HEK293 (cell line): ENCODE measurements at regions not wholly inside any gene's neighbourhood (a gene's known extent, or its start where the extent isn't known, plus 50 kb on each side); places are given as distances from the start of the nearest gene placed in this dataset.

ENCODE experiments used
- CTCF ChIA-PET: fragments of 350-600 bp; formaldehyde crosslinking; extraction: SDS; loops from one replicate; lab custom pipeline; 2021; ENCODE audit warnings: antibody characterized with exemption; lab: Yijun Ruan, JAX
- POLR2A ChIA-PET: fragments of 300-600 bp; formaldehyde crosslinking; extraction: SDS; loops from one replicate; lab custom pipeline; 2020; ENCODE audit warnings: antibody characterized with exemption, inconsistent platforms; lab: Yijun Ruan, JAX
- H3K27ac ChIP-seq: fragments of 200-500 bp; sonication (Bioruptor generic); 2 replicates; pipeline ENCODE4 v1.5.1; 2014; ENCODE audit warnings: low read depth, low read length, control low read depth, inconsistent platforms; ENCODE audit errors: extremely low read depth
- H3K36me3 ChIP-seq, 2 experiments: fragments of 200-500 bp in 1 of 2; sonication (Bioruptor generic) in 1 of 2; 1 replicate in 1 of 2; 2 replicates in 1 of 2; pipeline ENCODE4 v1.5.1; 2014 to 2017; ENCODE audit warnings: inconsistent platforms in 2 of 2, low read length in 2 of 2; ENCODE audit not compliant: control insufficient read depth in 2 of 2, insufficient read depth in 1 of 2
- H3K4me1 ChIP-seq: fragments of 200-500 bp; sonication (Bioruptor generic); 2 replicates; pipeline ENCODE4 v1.5.1; 2014; ENCODE audit warnings: mild to moderate bottlenecking, low read length, inconsistent platforms; ENCODE audit not compliant: control insufficient read depth, insufficient read depth
- H3K4me3 ChIP-seq: 2 replicates; pipeline ENCODE4 v1.5.1; 2011; ENCODE audit warnings: low read depth, mild to moderate bottlenecking, control low read depth, low read length, moderate library complexity
- H3K9me3 ChIP-seq: fragments of 200-500 bp; sonication (Bioruptor generic); 2 replicates; pipeline ENCODE4 v1.5.1; 2014; ENCODE audit warnings: low read depth, low read length, inconsistent platforms; ENCODE audit not compliant: control insufficient read depth, insufficient read depth
- BCL11B ChIP-seq: fragments of 450-650 bp; formaldehyde crosslinking; IDR thresholded peaks from 2 replicates; pipeline ENCODE4 v1.5.1; 2016; ENCODE audit warnings: low read depth, missing biosample characterization, missing genetic modification characterization
- GLI4 ChIP-seq: fragments of 450-650 bp; formaldehyde crosslinking; IDR thresholded peaks from 2 replicates; pipeline ENCODE4 v1.5.1; 2016; ENCODE audit warnings: missing biosample characterization, missing genetic modification characterization
- KLF16 ChIP-seq: fragments of 450-650 bp; formaldehyde crosslinking; IDR thresholded peaks from 2 replicates; pipeline ENCODE4 v1.5.1; 2017; ENCODE audit warnings: missing biosample characterization, missing genetic modification characterization
- KLF8 ChIP-seq: fragments of 450-650 bp; formaldehyde crosslinking; IDR thresholded peaks from 2 replicates; pipeline ENCODE4 v1.5.1; 2016; ENCODE audit warnings: missing biosample characterization, missing genetic modification characterization
- SALL2 ChIP-seq: fragments of 450-650 bp; formaldehyde crosslinking; IDR thresholded peaks from 2 replicates; pipeline ENCODE4 v1.5.0; 2017; ENCODE audit warnings: missing biosample characterization, mild to moderate bottlenecking, missing genetic modification characterization, borderline replicate concordance
- SETDB1 ChIP-seq: IDR thresholded peaks from one replicate; pipeline ENCODE4 v1.6.1; 2017; ENCODE audit warnings: mild to moderate bottlenecking, low read length, moderate library complexity, mixed read lengths; ENCODE audit not compliant: insufficient read length
- WT1 ChIP-seq: fragments of 450-650 bp; formaldehyde crosslinking; IDR thresholded peaks from 2 replicates; pipeline ENCODE4 v1.5.1; 2016; ENCODE audit warnings: missing biosample characterization, missing genetic modification characterization
- YY1 ChIP-seq: fragments of 450-650 bp; formaldehyde crosslinking; IDR thresholded peaks from 2 replicates; pipeline ENCODE4 v1.5.1; 2018; ENCODE audit warnings: missing biosample characterization, missing genetic modification characterization
- ZBTB48 ChIP-seq: fragments of 450-650 bp; formaldehyde crosslinking; IDR thresholded peaks from 2 replicates; pipeline ENCODE4 v1.5.1; 2016; ENCODE audit warnings: missing biosample characterization, missing genetic modification characterization
- ZBTB8A ChIP-seq: fragments of 450-650 bp; formaldehyde crosslinking; IDR thresholded peaks from 2 replicates; pipeline ENCODE4 v1.5.1; 2016; ENCODE audit warnings: missing biosample characterization, missing genetic modification characterization
- ZFP37 ChIP-seq: fragments of 450-650 bp; formaldehyde crosslinking; IDR thresholded peaks from 2 replicates; pipeline ENCODE4 v1.5.1; 2016; ENCODE audit warnings: missing biosample characterization, missing genetic modification characterization
- ZNF169 ChIP-seq: fragments of 450-650 bp; formaldehyde crosslinking; IDR thresholded peaks from 2 replicates; pipeline ENCODE4 v1.5.1; 2016; ENCODE audit warnings: missing biosample characterization, missing genetic modification characterization
- ZNF175 ChIP-seq: fragments of 450-650 bp; formaldehyde crosslinking; IDR thresholded peaks from 2 replicates; pipeline ENCODE4 v1.5.1; 2016; ENCODE audit warnings: missing biosample characterization, missing genetic modification characterization
- ZNF416 ChIP-seq: fragments of 450-650 bp; formaldehyde crosslinking; IDR thresholded peaks from 2 replicates; pipeline ENCODE4 v1.5.1; 2016; ENCODE audit warnings: missing biosample characterization, missing genetic modification characterization
- ZNF426 ChIP-seq: fragments of 450-650 bp; formaldehyde crosslinking; IDR thresholded peaks from 2 replicates; pipeline ENCODE4 v1.5.1; 2017; ENCODE audit warnings: missing biosample characterization, missing genetic modification characterization, mild to moderate bottlenecking, inconsistent platforms, moderate library complexity
- ZNF513 ChIP-seq: fragments of 450-650 bp; IDR thresholded peaks from 2 replicates; pipeline ENCODE4 v1.5.1; 2018; ENCODE audit warnings: missing biosample characterization, missing genetic modification characterization
- ZNF521 ChIP-seq: fragments of 450-650 bp; formaldehyde crosslinking; IDR thresholded peaks from 2 replicates; pipeline ENCODE4 v1.5.1; 2017; ENCODE audit warnings: missing biosample characterization, mild to moderate bottlenecking, missing genetic modification characterization
- ZNF544 ChIP-seq: fragments of 450-650 bp; formaldehyde crosslinking; IDR thresholded peaks from 2 replicates; pipeline ENCODE4 v1.5.0; 2017; ENCODE audit warnings: missing biosample characterization, missing genetic modification characterization
- ZNF549 ChIP-seq: fragments of 450-650 bp; IDR thresholded peaks from 2 replicates; pipeline ENCODE4 v1.5.1; 2018; ENCODE audit warnings: missing biosample characterization, missing genetic modification characterization, mild to moderate bottlenecking, inconsistent platforms, moderate library complexity
- ZNF600 ChIP-seq: fragments of 450-650 bp; formaldehyde crosslinking; IDR thresholded peaks from 2 replicates; pipeline ENCODE4 v1.5.1; 2016; ENCODE audit warnings: missing biosample characterization, missing genetic modification characterization
- ZNF670 ChIP-seq: fragments of 450-650 bp; formaldehyde crosslinking; IDR thresholded peaks from 2 replicates; pipeline ENCODE4 v1.5.1; 2016; ENCODE audit warnings: missing biosample characterization, missing genetic modification characterization, low read depth
- ZSCAN18 ChIP-seq: fragments of 450-650 bp; formaldehyde crosslinking; IDR thresholded peaks from 2 replicates; pipeline ENCODE4 v1.5.1; 2016; ENCODE audit warnings: missing biosample characterization, missing genetic modification characterization
- TF ChIP-seq, protein P1 (sequence below): fragments of 450-650 bp; formaldehyde crosslinking; optimal IDR thresholded peaks from 2 replicates; pipeline ENCODE3; 2016; ENCODE audit warnings: missing biosample characterization, mild to moderate bottlenecking, missing genetic modification characterization
- TF ChIP-seq, protein P2 (sequence below): fragments of 450-650 bp; formaldehyde crosslinking; IDR thresholded peaks from 2 replicates; pipeline ENCODE4 v1.5.1; 2016; ENCODE audit warnings: missing biosample characterization, missing genetic modification characterization
- TF ChIP-seq, protein P3 (sequence below): fragments of 450-650 bp; formaldehyde crosslinking; IDR thresholded peaks from 2 replicates; pipeline ENCODE4 v1.5.1; 2017; ENCODE audit warnings: missing biosample characterization, missing genetic modification characterization

DNA sequence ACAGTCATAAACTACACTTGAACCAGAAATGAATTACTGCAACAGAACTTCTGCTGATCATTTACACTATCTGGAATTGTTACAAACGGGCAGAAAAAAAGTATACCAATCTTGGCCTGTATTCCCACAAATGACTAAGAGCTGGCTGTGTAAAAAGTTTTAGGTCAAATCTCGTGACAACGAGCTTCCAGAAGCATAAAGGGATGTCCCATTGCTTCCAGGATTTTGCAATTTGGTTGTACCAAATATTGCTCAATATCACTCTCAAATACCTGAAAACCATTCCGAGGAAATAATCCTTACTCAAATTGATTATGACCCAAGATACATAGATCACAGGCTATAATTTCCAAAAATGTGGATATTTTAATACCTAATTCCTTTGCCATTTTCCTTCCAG lies 175.6 kb downstream of the TBX15 start:
- ChIA-PET POLR2A (no interaction called here), CTCF (interaction anchor here (0.6 kb wide), 1 partner anchor 659 kb away, joined by 3 read pairs; no protein-coding TSS in a partner anchor)
- Histone ChIP-seq H3K4me1 (no peaks in the 10 kb centered on the region), H3K9me3 (no peaks in the 10 kb centered on the region), H3K27ac (no peak overlapping the region), H3K36me3 (no peaks in the 10 kb centered on the region), H3K4me3 (no peak overlapping the region)
- TF ChIP-seq ZNF175: no peak
- no peak for TF ChIP-seq KLF16 (tag by site-specific recombination)
- no peak for TF ChIP-seq ZFP37 (tag by site-specific recombination)
- no peak for TF ChIP-seq ZNF513 (tag by site-specific recombination)
- TF ChIP-seq ZSCAN18 (tag by site-specific recombination): no peak
- no peak for TF ChIP-seq GLI4
- TF ChIP-seq ZNF544 (tag by site-specific recombination): no peak
- no peak for TF ChIP-seq ZBTB48
- TF ChIP-seq, protein P1, sequence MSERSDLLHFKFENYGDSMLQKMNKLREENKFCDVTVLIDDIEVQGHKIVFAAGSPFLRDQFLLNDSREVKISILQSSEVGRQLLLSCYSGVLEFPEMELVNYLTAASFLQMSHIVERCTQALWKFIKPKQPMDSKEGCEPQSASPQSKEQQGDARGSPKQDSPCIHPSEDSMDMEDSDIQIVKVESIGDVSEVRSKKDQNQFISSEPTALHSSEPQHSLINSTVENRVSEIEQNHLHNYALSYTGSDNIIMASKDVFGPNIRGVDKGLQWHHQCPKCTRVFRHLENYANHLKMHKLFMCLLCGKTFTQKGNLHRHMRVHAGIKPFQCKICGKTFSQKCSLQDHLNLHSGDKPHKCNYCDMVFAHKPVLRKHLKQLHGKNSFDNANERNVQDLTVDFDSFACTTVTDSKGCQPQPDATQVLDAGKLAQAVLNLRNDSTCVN (tag by site-specific recombination): no peak
- TF ChIP-seq YY1: no peak
- TF ChIP-seq WT1 (tag by site-specific recombination): no peak
- TF ChIP-seq, protein P2, sequence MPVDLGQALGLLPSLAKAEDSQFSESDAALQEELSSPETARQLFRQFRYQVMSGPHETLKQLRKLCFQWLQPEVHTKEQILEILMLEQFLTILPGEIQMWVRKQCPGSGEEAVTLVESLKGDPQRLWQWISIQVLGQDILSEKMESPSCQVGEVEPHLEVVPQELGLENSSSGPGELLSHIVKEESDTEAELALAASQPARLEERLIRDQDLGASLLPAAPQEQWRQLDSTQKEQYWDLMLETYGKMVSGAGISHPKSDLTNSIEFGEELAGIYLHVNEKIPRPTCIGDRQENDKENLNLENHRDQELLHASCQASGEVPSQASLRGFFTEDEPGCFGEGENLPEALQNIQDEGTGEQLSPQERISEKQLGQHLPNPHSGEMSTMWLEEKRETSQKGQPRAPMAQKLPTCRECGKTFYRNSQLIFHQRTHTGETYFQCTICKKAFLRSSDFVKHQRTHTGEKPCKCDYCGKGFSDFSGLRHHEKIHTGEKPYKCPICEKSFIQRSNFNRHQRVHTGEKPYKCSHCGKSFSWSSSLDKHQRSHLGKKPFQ: no peak
- TF ChIP-seq ZNF521: no peak
- TF ChIP-seq ZNF670 (tag by site-specific recombination): no peak
- no peak for TF ChIP-seq BCL11B (tag by site-specific recombination)
- TF ChIP-seq KLF8: no peak
- TF ChIP-seq ZNF549 (tag by site-specific recombination): no peak
- TF ChIP-seq, protein P3, sequence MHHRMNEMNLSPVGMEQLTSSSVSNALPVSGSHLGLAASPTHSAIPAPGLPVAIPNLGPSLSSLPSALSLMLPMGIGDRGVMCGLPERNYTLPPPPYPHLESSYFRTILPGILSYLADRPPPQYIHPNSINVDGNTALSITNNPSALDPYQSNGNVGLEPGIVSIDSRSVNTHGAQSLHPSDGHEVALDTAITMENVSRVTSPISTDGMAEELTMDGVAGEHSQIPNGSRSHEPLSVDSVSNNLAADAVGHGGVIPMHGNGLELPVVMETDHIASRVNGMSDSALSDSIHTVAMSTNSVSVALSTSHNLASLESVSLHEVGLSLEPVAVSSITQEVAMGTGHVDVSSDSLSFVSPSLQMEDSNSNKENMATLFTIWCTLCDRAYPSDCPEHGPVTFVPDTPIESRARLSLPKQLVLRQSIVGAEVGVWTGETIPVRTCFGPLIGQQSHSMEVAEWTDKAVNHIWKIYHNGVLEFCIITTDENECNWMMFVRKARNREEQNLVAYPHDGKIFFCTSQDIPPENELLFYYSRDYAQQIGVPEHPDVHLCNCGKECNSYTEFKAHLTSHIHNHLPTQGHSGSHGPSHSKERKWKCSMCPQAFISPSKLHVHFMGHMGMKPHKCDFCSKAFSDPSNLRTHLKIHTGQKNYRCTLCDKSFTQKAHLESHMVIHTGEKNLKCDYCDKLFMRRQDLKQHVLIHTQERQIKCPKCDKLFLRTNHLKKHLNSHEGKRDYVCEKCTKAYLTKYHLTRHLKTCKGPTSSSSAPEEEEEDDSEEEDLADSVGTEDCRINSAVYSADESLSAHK (tag by site-specific recombination): no peak

GRCh38 chr1:118811156-118811555 lies 177.0 kb downstream of the TBX15 start:
- TF ChIP-seq YY1: no peak
- no peak for TF ChIP-seq SALL2 (tag by site-specific recombination)
- TF ChIP-seq ZNF169: no peak
- TF ChIP-seq ZNF426 (tag by site-specific recombination): no peak
- no peak for TF ChIP-seq ZNF416 (tag by site-specific recombination)
- TF ChIP-seq SETDB1: no peak
- TF ChIP-seq ZNF600 (tag by site-specific recombination): no peak
- TF ChIP-seq ZBTB8A: no peak
- CTCF ChIA-PET: interaction anchor here (0.7 kb wide), 1 partner anchor 35 kb away, joined by 3 read pairs; no protein-coding TSS in a partner anchor
- no peak overlapping the region for H3K27ac ChIP-seq
- no peak overlapping the region for H3K4me3 ChIP-seq
- no peaks in the 10 kb centered on the region for H3K36me3 ChIP-seq
- POLR2A ChIA-PET: no interaction called here
- H3K4me1 ChIP-seq: no peaks in the 10 kb centered on the region
- H3K9me3 ChIP-seq: no peaks in the 10 kb centered on the region
